ENCODE measurements at regions not wholly inside any gene's neighbourhood (a gene's known extent, or its start where the extent isn't known, plus 50 kb on each side); places are given as distances from the start of the nearest gene placed in this dataset.

DNA sequence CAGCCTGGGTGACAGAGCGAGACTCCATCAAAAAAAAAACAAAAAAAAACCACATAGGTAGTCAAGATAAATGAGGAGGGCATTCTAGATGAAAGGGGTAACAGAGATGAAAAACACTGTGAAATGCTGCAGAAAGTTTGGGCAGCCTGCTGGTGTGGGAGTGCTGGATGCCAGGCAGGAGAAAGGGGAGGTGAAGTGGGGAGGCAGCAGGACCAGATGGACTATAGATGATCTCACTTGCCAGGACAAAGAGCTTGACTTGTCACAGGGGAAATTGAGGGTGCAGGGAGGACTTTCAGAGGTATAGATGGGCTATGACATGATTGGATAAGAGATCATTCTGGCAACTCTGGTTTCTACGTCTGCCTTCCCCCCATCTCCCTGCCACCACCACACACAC, 519.7 kb upstream of the ZFP42 start:
- Histone ChIP-seq H3K36me3 (ENCODE audit: control insufficient read depth, insufficient read depth, low read length) (no peaks in the 10 kb centered on the region), H3K27ac (ENCODE audit: low read length) (no peak overlapping the region), H3K4me1 (ENCODE audit: control insufficient read depth, insufficient read depth, low read length) (no peaks in the 10 kb centered on the region), H3K4me3 (ENCODE audit: low read length) (no peak overlapping the region), H3K9me3 (ENCODE audit: control insufficient read depth, insufficient read depth, low read length) (no peaks in the 10 kb centered on the region), H3K27me3 (ENCODE audit: control insufficient read depth, insufficient read depth, low read length) (no peaks in the 10 kb centered on the region)
- Mint-ChIP-seq H3K27ac (no peak overlapping the region), H3K36me3 (no peaks in the 10 kb centered on the region), H3K4me3 (no peak overlapping the region), H3K27me3 (ENCODE audit: low read depth in 2 of 2) (no peaks in the 10 kb centered on the region), H3K4me1 (no peaks in the 10 kb centered on the region), H3K9me3 (peaks cover 21 to 29% of the 10 kb centered on the region in 2 donors)
- DNase-seq (no peak), ATAC-seq (no peak)
- intact Hi-C loops (cut with micrococcal nuclease), result no loop called here
- TF ChIP-seq, protein P1, sequence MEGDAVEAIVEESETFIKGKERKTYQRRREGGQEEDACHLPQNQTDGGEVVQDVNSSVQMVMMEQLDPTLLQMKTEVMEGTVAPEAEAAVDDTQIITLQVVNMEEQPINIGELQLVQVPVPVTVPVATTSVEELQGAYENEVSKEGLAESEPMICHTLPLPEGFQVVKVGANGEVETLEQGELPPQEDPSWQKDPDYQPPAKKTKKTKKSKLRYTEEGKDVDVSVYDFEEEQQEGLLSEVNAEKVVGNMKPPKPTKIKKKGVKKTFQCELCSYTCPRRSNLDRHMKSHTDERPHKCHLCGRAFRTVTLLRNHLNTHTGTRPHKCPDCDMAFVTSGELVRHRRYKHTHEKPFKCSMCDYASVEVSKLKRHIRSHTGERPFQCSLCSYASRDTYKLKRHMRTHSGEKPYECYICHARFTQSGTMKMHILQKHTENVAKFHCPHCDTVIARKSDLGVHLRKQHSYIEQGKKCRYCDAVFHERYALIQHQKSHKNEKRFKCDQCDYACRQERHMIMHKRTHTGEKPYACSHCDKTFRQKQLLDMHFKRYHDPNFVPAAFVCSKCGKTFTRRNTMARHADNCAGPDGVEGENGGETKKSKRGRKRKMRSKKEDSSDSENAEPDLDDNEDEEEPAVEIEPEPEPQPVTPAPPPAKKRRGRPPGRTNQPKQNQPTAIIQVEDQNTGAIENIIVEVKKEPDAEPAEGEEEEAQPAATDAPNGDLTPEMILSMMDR (IDR thresholded peaks at IDR 0.05), result no peak
- WGBS (ENCODE audit: insufficient coverage), result 80% methylated on average over 1 of the region's 2 CpGs

DNA sequence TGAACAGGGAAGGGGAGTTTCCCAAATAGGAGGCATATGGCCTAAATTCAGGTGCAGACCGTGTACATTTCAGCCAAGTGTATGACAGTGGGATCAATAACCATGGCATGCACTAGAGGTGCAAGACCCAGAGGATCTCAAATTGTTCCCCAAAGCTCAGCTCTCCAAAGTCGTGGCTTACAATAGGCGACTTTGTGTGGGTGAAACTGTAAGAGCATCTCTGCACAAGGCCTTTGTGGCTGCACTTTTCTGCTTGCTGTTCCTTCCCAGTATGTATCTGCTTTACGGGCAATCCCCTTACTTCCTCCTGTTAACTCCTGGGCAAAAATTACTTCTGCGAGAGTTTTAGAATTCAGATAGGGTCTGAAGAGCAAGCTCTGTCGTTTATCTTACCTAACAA, 518.3 kb upstream of the ZFP42 start:
- Mint-ChIP-seq H3K4me3 (no peak overlapping the region), H3K4me1 (no peaks in the 10 kb centered on the region), H3K27ac (no peak overlapping the region), H3K36me3 (no peaks in the 10 kb centered on the region), H3K27me3 (ENCODE audit: low read depth in 2 of 2) (no peaks in the 10 kb centered on the region), H3K9me3 (peaks cover 19 to 23% of the 10 kb centered on the region in 2 donors)
- Histone ChIP-seq H3K4me1 (ENCODE audit: control insufficient read depth, insufficient read depth, low read length) (no peaks in the 10 kb centered on the region), H3K27me3 (ENCODE audit: control insufficient read depth, insufficient read depth, low read length) (no peaks in the 10 kb centered on the region), H3K27ac (ENCODE audit: low read length) (no peak overlapping the region), H3K9me3 (ENCODE audit: control insufficient read depth, insufficient read depth, low read length) (no peaks in the 10 kb centered on the region), H3K4me3 (ENCODE audit: low read length) (no peak overlapping the region), H3K36me3 (ENCODE audit: control insufficient read depth, insufficient read depth, low read length) (no peaks in the 10 kb centered on the region)
- TF ChIP-seq, protein P1 (IDR thresholded peaks at IDR 0.05), result no peak
- DNase-seq, result no peak
- WGBS (ENCODE audit: insufficient coverage), result 50% methylated on average over 6 of the region's 6 CpGs
- no peak for ATAC-seq
- intact Hi-C loops (cut with micrococcal nuclease), result no loop called here

DNA sequence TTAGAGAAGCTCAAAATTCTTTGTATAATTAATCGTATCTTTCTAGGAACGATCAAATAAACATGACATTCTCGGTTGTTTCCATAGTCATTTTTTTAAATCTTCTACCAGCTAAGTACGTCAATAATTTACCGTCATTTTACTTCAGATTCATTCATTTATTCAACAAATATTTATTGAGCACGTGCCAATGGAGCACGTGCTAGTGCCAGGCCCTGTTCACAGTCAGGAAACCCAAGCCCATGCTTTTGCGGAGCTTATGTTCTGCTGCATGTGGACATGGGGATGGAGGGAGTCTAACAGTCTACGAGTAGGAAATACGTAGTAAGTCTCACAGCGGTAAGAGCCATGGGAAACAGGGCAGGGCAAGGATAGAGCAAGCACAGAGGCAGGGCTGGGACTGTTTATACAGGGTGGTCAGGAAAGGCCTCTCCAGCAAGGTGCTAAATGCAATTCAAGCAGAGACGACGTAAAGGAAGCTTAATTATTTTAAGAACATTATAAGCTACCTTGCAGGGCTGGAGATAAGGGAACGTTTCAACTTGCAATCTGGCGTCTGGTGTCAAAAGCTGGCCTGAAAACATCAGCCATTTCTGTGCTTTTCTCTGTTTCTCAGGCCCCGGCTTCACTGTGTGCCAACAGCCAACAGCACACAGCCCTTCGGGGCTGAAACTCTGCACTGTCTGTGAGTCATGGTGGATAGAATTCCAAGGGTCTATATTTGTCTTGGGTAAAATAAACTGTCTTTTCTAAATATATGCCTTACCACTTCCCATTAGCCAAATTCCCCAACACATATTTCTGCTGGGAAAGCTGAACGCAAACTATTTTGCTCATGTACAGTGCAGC, 517.1 kb upstream of the ZFP42 start:
- Histone ChIP-seq H3K36me3 (ENCODE audit: control insufficient read depth, insufficient read depth, low read length) (no peaks in the 10 kb centered on the region), H3K4me1 (ENCODE audit: control insufficient read depth, insufficient read depth, low read length) (no peaks in the 10 kb centered on the region), H3K4me3 (ENCODE audit: low read length) (no peak overlapping the region), H3K27ac (ENCODE audit: low read length) (no peak overlapping the region), H3K27me3 (ENCODE audit: control insufficient read depth, insufficient read depth, low read length) (no peaks in the 10 kb centered on the region), H3K9me3 (ENCODE audit: control insufficient read depth, insufficient read depth, low read length) (no peaks in the 10 kb centered on the region)
- H3K4me3 Mint-ChIP-seq, result no peak overlapping the region
- H3K36me3 Mint-ChIP-seq, result no peaks in the 10 kb centered on the region
- ATAC-seq, result no peak
- DNase-seq, result no peak
- H3K27ac Mint-ChIP-seq, result no peak overlapping the region
- TF ChIP-seq, protein P1 (IDR thresholded peaks at IDR 0.05), result no peak
- intact Hi-C loops (cut with micrococcal nuclease), result no loop called here
- H3K4me1 Mint-ChIP-seq, result no peaks in the 10 kb centered on the region
- WGBS (ENCODE audit: insufficient coverage), result 64% methylated on average over 18 of the region's 18 CpGs
- peaks cover 19 to 23% of the 10 kb centered on the region in 2 donors for H3K9me3 Mint-ChIP-seq
- no peaks in the 10 kb centered on the region for H3K27me3 Mint-ChIP-seq (ENCODE audit: low read depth in 2 of 2)

DNA sequence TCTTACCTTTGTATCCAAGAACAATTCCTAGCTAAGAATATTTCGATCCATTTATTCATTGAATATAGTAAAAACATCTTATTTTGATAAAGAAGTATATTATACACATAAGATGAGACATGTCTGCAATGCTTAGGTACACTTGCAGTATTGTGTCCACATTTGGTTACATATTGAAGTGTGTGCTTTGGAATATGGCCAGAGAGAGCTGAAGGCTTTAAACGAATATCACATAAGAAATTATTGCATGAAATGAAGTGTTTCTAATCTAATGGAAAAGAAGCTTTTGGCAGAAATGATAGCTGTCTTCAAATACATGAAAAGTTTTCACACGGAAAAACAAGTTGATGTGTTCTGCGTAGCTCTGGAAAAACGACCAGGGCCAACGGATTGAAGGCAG, 516.1 kb upstream of the ZFP42 start:
- no peaks in the 10 kb centered on the region for H3K36me3 ChIP-seq (ENCODE audit: control insufficient read depth, insufficient read depth, low read length)
- H3K4me1 Mint-ChIP-seq, result no peaks in the 10 kb centered on the region
- H3K27ac Mint-ChIP-seq, result no peak overlapping the region
- H3K27me3 Mint-ChIP-seq (ENCODE audit: low read depth in 2 of 2), result no peaks in the 10 kb centered on the region
- intact Hi-C loops (cut with micrococcal nuclease), result no loop called here
- no peak overlapping the region for H3K27ac ChIP-seq (ENCODE audit: low read length)
- H3K9me3 ChIP-seq (ENCODE audit: control insufficient read depth, insufficient read depth, low read length), result peaks cover 3% of the 10 kb centered on the region
- H3K4me3 Mint-ChIP-seq, result no peak overlapping the region
- no peak for ATAC-seq
- H3K27me3 ChIP-seq (ENCODE audit: control insufficient read depth, insufficient read depth, low read length), result no peaks in the 10 kb centered on the region
- H3K4me1 ChIP-seq (ENCODE audit: control insufficient read depth, insufficient read depth, low read length), result no peaks in the 10 kb centered on the region
- H3K4me3 ChIP-seq (ENCODE audit: low read length), result no peak overlapping the region
- WGBS (ENCODE audit: insufficient coverage), result 81% methylated on average over 5 of the region's 6 CpGs
- no peaks in the 10 kb centered on the region for H3K36me3 Mint-ChIP-seq
- TF ChIP-seq, protein P1 (IDR thresholded peaks at IDR 0.05), result no peak
- peaks cover 16 to 18% of the 10 kb centered on the region in 2 donors for H3K9me3 Mint-ChIP-seq
- no peak for DNase-seq
